ENCODE measurements at regions not wholly inside any gene's neighbourhood (a gene's known extent, or its start where the extent isn't known, plus 50 kb on each side); places are given as distances from the start of the nearest gene placed in this dataset.

- H3K4me3 ChIP-seq = no peak overlapping the region
Observed at GRCh38 chr9:38133595-38133994, 64.6 kb upstream of the SHB start.

DNA sequence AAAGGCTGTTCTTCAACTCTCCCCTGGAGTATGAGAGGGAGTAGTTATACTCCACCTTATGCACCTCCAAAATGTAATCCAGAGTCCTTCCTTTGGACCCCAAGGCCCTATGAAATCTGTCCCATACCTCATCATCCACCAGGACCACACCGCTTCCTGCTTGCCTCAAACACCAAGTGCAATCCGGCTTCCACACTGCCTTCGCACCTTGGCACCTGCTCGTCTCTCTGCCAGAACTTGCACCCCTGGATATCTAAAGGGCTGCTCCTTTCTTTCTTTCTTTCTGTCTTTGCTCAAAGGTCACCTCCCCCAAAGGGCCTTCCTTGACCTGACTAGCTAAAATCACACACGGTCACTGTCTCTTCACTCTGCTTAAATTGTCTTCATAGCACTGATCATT is 63.9 kb upstream of the SHB start:
- H3K9me3 ChIP-seq = no peaks in the 10 kb centered on the region
- FAIRE-seq = no peak
- H3K4me2 ChIP-seq = no peak overlapping the region
- H3K4me3 ChIP-seq = no peak overlapping the region
- no peaks in the 10 kb centered on the region for H3K4me1 ChIP-seq
- 77% methylated on average over 5 of the region's 5 CpGs for WGBS (ENCODE audit: missing lambda C conversion rate)
- DNase-seq (ENCODE audit: low read depth in 1 of 2, low spot score in 1 of 2) = no peak
- no peak for ATAC-seq
- H3K27ac ChIP-seq = no peak overlapping the region
- ChIA-PET POLR2A (no interaction called here), CTCF (interaction anchor here (0.8 to 3.8 kb wide), 4 partner anchors 13 to 219 kb away, joined by 3 to 15 read pairs (median 4); no protein-coding TSS in a partner anchor)
- TF ChIP-seq HDAC2 (IDR thresholded peaks at IDR 0.05) (no peak), HOXA7 (CRISPR knock-in tag; IDR thresholded peaks at IDR 0.05) (no peak), PBX3 (IDR thresholded peaks at IDR 0.05) (no peak), ZC3H11A (IDR thresholded peaks at IDR 0.05) (no peak), FOSL2 (IDR thresholded peaks at IDR 0.05) (no peak), FOSL2 (CRISPR knock-in tag; IDR thresholded peaks at IDR 0.05) (no peak), RAD21 (conservative IDR thresholded peaks at IDR 0.05 in 1 of 2, IDR thresholded peaks at IDR 0.05 in 1 of 2) (no peak), CHD4 (IDR thresholded peaks at IDR 0.05; ENCODE audit: borderline replicate concordance) (no peak), EHF (CRISPR knock-in tag; IDR thresholded peaks at IDR 0.05) (no peak)

More at GRCh38 chr9:38133595-38133994, 64.6 kb upstream of the SHB start:
- ATAC-seq = no peak
- TF ChIP-seq SREBF2 (IDR thresholded peaks at IDR 0.05) = no peak
- TF ChIP-seq RAD21 (conservative IDR thresholded peaks at IDR 0.05 in 1 of 2, IDR thresholded peaks at IDR 0.05 in 1 of 2) = no peak
- TF ChIP-seq, protein P1, sequence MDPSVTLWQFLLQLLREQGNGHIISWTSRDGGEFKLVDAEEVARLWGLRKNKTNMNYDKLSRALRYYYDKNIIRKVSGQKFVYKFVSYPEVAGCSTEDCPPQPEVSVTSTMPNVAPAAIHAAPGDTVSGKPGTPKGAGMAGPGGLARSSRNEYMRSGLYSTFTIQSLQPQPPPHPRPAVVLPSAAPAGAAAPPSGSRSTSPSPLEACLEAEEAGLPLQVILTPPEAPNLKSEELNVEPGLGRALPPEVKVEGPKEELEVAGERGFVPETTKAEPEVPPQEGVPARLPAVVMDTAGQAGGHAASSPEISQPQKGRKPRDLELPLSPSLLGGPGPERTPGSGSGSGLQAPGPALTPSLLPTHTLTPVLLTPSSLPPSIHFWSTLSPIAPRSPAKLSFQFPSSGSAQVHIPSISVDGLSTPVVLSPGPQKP (IDR thresholded peaks at IDR 0.05; ENCODE audit: low read depth, low read length) = no peak
- TF ChIP-seq FOSL2 (IDR thresholded peaks at IDR 0.05) = no peak
- no peak for TF ChIP-seq FOSL2 (CRISPR knock-in tag; IDR thresholded peaks at IDR 0.05)
- TF ChIP-seq KDM5A (IDR thresholded peaks at IDR 0.05) = no peak
- no peak for TF ChIP-seq E2F6 (IDR thresholded peaks at IDR 0.05; ENCODE audit: borderline replicate concordance, low read depth)
- no peak for TF ChIP-seq SMC3 (IDR thresholded peaks at IDR 0.05)
- no peak for TF ChIP-seq RNF2 (IDR thresholded peaks at IDR 0.05; ENCODE audit: borderline replicate concordance, low read depth)
- no peak for TF ChIP-seq HMGXB4 (CRISPR knock-in tag; IDR thresholded peaks at IDR 0.05; ENCODE audit: borderline replicate concordance)
- no peak for TF ChIP-seq ZFP36 (IDR thresholded peaks at IDR 0.05; ENCODE audit: borderline replicate concordance, partially characterized antibody)
- TF ChIP-seq CHD4 (IDR thresholded peaks at IDR 0.05; ENCODE audit: borderline replicate concordance) = no peak
- FAIRE-seq = no peak
- no peaks in the 10 kb centered on the region for H3K9me3 ChIP-seq
- DNase-seq (ENCODE audit: low read depth in 1 of 2, low spot score in 1 of 2) = no peak
- H3K4me2 ChIP-seq = no peak overlapping the region
- ChIA-PET POLR2A (no interaction called here), CTCF (interaction anchor here (0.8 to 3.8 kb wide), 4 partner anchors 15 to 220 kb away, joined by 3 to 15 read pairs (median 4); no protein-coding TSS in a partner anchor)
- no peaks in the 10 kb centered on the region for H3K4me1 ChIP-seq
- H3K27ac ChIP-seq = no peak overlapping the region

GRCh38 chr9:38131729-38132128 is 62.7 kb upstream of the SHB start:
- WGBS (ENCODE audit: missing lambda C conversion rate) = 60% methylated on average over 8 of the region's 8 CpGs
- no peaks in the 10 kb centered on the region for H3K4me1 ChIP-seq
- DNase-seq (ENCODE audit: low read depth in 1 of 2, low spot score in 1 of 2) (no peak), ATAC-seq (no peak), FAIRE-seq (no peak)
- no peak overlapping the region for H3K27ac ChIP-seq
- TF ChIP-seq JUNB (IDR thresholded peaks at IDR 0.05) (no peak), CBX8 (IDR thresholded peaks at IDR 0.05) (no peak), CBX2 (IDR thresholded peaks at IDR 0.05; ENCODE audit: borderline replicate concordance, low read depth) (no peak), ZSCAN20 (CRISPR knock-in tag; IDR thresholded peaks at IDR 0.05) (no peak), RFX5 (IDR thresholded peaks at IDR 0.05) (no peak), HOXB13 (CRISPR knock-in tag; IDR thresholded peaks at IDR 0.05; ENCODE audit: low read depth) (no peak), PHF8 (IDR thresholded peaks at IDR 0.05; ENCODE audit: borderline replicate concordance, low read depth) (no peak), PBX3 (IDR thresholded peaks at IDR 0.05) (no peak), GATA3 (IDR thresholded peaks at IDR 0.05; ENCODE audit: borderline replicate concordance) (no peak), POLR2A (IDR thresholded peaks at IDR 0.05; ENCODE audit: low read length) (no peak), CHD4 (IDR thresholded peaks at IDR 0.05; ENCODE audit: borderline replicate concordance) (no peak)
- TF ChIP-seq, protein P2, sequence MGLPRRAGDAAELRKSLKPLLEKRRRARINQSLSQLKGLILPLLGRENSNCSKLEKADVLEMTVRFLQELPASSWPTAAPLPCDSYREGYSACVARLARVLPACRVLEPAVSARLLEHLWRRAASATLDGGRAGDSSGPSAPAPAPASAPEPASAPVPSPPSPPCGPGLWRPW (IDR thresholded peaks at IDR 0.05) = no peak
- no peak overlapping the region for H3K4me2 ChIP-seq
- CTCF ChIA-PET = interaction anchor here (1.1 to 3.8 kb wide), 3 partner anchors 14 to 218 kb away, joined by 3 to 15 read pairs (median 4); no protein-coding TSS in a partner anchor
- POLR2A ChIA-PET = no interaction called here
- H3K9me3 ChIP-seq = no peaks in the 10 kb centered on the region
- no peak overlapping the region for H3K4me3 ChIP-seq

Data from A549 (cell line).